NCI-H1105 (cell line): ENCODE measurements at regions not wholly inside any gene's neighbourhood (a gene's known extent, or its start where the extent isn't known, plus 50 kb on each side); places are given as distances from the start of the nearest gene placed in this dataset.

Source experiments
- DNase-seq: peaks from one replicate; lab custom pipeline; 2025; lab: John Stamatoyannopoulos, UW

DNA sequence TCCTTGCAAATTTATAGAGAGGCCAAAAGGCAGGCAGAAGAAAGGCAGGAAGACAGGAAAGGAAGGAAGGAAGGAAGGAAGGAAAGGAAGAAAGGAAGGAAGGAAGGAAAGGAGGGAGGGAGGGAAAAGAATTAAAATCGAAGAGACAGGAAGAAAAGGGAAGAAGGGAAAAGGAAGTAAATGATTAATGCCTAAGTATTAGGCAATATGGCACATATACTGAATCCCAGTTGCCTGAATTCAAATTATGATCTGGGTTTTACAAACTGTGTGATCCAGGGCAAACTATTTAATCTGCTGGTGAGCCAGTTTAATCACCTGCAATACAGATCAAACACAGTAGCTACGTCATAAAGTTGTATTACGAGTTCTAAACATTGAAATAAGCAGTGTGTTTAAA lies 983.6 kb downstream of the FLRT2 start:
- DNase-seq: no peak

DNA sequence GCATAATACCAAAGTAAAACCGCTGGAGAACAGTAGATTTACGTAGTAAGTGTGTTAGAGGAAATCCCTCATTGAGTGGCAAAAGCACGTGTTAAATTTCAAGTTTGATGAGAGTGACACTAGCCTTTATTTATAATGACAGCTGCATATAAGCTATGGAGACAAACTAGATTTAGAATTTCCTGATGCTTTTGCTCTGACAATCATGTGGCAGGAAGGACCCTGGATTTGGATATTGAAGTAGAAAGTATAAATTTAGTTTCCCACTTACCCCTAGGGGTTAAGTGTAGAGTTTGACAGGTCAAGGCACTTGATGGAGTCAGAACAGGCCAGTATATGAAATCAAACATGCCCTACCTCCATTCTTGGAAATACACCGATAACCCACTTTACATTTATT lies 983.1 kb downstream of the FLRT2 start:
- DNase-seq: no peak

DNA sequence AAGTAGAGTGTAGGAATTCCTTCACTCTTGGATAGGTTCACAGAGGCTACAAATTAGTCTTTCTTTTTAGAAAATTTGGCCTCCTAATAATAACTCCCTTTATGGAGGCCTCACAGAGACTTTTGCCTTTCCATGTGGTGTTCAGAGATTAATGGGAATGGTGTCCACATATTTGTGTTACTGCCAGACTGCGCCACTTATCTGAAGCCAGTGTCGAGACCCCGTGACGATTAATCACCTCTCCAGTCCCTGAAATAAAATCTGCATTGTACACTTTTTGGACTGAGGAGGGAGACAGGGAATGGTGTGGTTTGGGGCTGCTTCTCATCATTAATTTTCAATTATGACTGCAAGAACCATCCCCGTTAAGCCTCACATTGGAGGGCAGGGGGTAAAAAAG lies 980.5 kb downstream of the FLRT2 start:
- DNase-seq: no peak

DNA sequence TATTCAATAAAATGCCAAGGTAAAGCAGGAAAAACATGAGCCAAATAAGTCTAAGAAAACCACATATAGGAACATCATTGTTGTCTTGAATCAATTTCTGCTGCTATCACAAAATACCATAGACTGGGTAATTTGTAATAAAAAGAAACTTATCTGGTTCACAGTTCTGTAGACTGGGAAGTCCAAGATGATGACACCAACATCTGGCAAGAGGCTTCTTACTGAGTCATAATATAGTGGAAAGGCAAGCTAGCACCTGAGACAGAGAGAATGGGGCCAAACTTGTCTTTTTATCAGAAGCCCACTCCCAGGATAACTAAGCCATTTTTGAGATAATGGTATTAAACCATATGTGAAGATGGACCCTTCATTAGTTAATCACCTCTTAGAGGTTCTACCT lies 975.9 kb downstream of the FLRT2 start:
- DNase-seq: no peak

DNA sequence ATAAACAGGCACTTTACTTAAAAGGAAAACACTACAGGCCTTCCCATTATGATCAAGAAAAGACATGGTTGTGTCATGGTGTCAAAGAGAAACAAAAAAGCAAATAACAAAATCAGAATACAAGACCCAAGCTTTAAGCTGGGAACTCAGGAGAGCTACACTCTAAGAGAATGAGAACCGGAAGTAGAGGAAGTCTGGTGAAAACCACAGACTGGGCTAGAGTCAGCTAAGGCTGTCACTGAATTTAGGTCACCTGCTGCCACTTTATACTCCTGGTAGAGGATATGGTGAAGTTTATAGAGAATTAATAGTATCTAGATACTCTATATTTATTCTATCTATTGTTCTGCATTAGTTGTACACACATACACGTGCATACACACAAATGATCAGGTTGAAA lies 971.7 kb downstream of the FLRT2 start:
- DNase-seq: no peak

DNA sequence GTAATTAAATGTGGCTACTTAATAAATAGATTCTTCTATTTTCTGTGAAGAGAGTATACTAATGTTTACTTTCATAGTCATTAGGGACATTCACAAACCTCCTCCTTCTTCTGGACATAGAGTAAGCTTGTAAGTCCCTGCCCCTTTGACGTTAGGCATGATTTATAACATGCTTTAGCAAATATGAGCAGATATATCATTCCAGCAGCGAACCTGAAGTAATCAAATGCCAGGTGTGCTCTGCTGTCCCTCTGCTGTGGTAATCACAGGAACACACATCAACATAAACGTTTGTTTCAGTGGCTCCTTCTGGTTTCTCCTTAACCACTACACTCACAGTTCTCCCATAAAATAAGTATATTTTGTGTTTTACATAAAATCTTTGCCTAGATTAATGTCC lies 961.8 kb downstream of the FLRT2 start:
- peak; percentile 17 for DNase-seq

DNA sequence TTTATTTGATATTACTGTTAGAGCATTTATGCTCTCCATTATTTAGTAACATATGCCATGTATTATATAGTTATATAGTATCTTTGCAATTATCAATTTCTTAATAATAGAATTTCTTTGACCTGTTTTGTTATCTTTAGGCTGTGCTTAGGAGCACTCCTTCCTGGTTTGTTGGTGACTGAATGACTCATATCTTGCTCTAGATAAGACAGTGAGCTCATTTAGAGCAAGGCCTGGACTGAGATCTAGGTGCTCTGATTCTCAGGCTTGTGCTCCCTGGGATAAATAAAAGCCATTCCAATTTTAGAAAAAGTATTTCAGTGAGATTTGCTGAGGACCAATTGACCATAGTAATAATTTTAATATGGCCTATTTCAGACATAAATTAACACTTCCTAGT lies 951.2 kb downstream of the FLRT2 start:
- no peak for DNase-seq

DNA sequence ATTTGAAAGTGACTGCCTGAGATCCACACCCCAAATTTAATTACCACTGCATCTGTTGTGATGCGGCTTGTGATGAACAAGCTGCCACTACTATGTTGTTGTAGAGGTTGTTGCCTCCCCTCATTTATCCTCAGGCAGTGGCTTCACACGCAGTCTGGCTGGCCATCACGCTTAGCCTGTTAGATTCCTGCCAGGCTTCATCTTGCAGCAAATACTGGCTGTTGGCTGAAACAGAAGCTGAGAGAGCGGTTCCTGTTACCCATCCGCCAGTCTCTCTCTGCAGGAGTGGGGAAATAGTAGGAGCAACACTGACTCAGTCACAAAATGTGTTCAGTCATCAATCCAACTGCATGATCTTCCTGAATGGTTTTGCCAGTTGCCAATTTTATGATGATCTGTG lies 934.4 kb downstream of the FLRT2 start:
- DNase-seq: no peak

DNA sequence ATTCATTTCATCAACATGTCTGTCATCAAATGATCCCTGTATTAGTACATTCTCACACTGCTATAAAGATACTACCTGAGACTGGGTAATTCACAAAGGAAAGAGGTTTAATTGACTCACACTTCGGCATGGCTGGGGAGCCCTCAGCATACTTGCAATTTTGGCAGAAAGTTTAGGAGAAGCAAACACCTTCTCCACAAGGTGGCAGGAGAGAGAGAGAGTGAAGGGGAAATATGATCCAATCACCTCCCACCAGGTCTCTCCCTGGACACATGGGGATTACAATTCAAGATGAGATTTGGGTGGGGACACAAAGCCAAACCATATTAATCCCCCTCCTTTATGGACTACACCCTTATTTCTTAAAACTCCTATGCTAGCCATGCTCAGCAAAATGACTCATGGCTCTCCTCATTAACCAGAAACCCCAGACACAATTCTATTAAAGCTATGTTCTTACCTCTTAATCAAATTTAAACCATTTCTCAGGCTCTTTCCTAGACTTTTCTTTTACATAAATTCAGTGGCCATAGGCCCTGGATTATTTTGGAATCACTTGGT lies 932.3 kb downstream of the FLRT2 start:
- no peak for DNase-seq

DNA sequence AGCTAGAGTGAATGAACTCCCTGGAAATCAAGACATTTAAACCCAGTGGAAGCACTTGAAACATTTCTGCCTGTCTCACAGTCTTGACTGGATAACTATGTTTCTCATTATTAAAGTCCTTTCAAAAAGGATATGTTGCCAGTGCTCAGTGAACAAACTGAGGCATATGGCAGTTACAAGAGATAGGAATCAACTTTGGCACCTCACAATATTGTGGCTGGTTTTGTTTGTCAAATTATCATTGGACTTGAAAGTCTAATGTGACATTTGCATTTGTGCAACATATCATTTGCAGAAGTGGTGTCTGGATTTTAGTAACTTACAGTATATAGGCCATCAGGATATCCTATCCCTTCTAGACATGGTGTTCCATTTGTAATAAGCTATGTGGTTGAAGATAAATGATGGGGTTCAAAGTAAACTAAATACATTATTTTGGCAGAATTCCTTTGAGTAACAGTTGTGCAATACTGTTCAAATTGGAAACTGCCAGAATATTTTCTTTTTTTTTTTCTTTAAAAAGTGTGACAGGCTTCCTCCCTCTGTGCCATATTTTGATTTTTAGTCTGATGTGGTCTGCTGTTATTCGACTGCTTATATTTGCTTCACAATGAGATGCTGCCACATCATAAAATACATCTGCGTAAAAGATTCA lies 927.7 kb downstream of the FLRT2 start:
- no peak for DNase-seq

DNA sequence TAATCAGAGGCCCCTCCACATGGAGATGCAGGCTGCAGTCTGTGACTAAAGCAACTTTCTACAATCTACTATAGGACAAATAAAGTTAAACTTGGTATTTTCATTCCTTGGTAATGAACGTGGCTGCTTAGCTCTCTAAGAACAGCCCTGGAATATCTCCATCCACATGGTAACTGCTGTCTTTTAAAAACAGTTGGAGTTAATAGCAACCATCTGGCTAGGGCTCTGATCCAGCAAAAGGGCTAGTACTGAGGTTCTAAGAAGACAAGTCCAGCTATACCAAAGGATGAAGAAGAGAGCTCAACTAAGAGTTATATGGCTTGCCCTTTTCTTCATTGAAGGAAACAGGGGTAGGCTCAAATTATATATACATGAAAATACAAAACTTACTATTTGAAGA lies 920.1 kb downstream of the FLRT2 start:
- no peak for DNase-seq

DNA sequence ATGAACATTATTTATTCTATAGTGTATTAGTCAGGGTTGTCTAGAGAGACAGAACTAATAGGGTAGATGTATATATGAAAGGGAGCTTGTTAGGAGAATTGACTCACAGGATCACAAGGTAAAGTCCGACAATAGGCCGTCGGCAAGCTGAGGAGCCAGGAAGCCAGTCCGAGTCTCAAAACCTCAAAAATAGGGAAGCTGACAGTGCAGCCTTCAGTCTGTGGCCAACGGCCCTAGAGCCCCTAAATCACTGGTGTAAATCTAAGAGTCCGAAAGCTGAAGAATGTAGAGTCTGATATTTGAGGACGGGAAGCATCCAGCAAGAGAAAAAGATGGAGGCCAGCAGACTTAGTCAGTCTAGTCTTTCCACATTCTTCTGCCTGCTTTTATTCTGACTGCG lies 912.2 kb downstream of the FLRT2 start:
- no peak for DNase-seq

DNA sequence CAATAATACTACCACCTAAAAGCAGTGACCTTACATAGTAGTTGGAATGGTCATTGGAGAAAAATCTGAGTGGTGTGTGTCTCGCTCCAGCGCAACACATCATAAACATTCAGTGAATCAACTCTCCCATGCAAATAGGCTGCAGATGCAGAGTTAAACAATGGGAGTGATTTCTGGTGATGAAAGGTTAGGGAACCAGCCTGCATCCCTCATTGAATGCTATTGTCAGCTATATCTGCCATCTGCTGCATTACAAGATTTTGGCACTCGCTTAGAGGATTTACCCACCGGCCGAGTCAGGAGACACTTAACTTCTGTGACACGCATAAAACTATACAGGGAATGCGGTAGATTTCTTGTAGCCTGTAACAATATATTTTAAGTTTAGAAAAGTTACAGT lies 900.9 kb downstream of the FLRT2 start:
- DNase-seq: peak; percentile 59

DNA sequence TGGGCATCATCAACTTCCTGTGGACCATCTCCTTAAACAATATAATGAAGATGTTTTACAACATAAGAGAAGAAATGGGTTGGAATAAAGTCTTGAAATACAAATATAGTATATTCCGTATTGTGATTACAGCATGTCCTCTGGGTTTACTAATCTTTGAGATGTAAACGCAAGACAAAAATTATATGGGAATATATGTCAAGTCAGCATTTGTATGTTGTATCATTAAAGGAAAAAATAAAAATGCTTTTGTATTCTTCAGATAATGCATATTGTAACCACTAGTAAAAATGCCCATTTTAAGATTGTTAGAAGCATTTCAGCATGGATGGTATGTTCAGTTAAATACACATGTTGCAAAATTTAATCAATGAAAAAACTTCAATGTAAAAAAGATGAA lies 893.3 kb downstream of the FLRT2 start:
- no peak for DNase-seq

DNA sequence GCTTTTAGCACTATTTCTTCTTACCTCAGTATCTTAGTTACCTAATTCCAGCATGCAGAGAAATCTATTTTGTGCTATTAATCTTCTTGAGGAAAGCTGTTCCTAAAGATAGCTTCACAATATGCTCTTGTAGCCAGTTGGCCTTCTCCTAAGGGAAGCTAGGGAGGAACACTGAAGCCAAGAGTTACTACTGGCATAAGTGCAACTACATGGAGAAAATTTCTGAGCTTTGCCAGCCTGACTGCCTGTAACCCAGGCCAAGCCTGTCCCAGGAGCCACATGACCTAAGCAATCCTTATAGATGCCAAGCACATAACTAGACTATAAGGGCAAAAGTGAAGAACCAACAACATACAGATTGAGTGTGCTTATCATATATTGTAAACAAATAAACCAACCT lies 890.2 kb downstream of the FLRT2 start:
- DNase-seq: no peak

DNA sequence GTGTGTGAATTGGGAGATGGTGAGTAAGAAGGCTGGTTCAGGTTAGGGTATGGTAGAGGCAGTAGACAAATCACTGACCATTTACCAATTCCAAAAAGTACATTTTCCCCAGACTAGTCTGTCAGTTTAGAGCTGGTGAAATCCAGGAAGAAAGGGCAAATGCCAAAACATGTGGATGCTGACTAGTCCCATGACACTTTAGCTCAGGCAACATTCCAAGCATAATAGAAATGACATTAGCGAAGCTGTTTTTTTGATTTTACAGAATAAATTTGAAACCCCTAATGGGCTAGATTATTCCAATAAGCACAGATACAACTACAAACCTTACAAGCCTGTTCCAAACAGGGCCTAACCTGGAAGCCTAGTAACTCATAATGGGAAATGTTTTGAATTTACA lies 884.2 kb downstream of the FLRT2 start:
- DNase-seq: no peak

DNA sequence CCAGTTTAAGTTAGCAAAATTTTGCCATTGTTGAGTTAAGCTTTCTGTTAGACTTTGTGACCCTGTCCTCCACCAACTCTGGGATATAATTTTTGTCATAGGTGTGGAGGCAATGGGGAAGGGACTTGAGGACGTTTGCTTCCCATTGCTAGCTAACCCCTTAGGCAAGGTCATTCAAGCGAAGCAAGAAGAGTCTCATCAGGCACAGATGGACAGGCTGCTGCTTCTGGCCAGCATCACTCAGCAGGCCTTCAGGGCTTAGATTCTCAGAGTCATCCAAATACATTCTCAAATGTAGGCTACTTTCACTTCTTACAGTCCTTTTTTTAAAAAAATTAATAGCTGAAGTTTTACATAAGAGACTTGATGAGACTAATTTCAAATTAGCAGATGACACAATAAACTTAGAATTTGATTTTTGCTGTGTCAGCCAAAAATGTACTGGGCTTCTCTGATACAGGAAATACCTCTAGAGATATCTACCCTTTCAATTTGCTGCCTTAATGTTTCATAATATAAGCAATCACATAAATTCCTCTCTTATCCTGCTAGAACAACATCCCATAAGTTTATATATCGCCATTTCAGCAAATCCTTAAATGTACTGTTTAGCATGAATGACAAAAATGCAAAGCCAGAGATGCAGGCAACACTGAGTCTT lies 875.2 kb downstream of the FLRT2 start:
- DNase-seq: no peak

DNA sequence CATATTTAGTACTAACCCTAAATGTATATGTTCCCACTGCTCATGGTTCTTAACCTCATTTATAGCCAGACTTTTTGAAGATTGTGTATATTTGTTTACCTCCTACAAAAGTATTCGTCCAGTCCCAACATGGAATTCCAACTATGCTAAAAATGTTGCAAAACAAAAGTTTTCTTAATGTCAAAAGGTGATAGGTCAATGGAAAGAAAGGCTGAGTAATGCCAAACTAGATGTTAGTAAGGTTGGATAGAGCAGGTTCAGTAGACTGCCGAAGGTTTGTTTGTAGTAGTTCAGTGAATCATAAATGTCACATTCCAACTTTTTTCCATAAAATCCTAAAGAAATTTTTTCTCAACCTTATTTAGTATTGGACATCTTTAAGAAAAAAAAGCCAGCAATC lies 874.5 kb downstream of the FLRT2 start:
- DNase-seq: no peak

DNA sequence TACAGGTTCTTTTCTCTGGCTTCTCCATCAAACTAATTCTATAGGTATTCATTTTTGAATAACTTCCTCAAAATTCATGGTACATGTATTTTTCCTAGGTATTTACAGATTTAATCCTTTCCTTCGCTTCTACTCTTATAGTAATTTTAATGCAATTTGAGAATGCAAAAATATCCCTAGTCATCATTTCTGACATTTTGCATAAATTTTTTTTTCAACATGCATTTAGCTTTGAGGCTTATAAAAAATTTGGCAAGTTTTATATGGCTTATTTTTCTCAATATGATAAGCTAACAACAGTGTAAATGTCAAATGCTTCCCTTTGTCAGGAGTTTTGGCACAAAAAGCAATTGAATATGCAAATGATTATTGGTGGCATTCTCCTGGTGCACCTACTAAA lies 872.6 kb downstream of the FLRT2 start:
- no peak for DNase-seq

DNA sequence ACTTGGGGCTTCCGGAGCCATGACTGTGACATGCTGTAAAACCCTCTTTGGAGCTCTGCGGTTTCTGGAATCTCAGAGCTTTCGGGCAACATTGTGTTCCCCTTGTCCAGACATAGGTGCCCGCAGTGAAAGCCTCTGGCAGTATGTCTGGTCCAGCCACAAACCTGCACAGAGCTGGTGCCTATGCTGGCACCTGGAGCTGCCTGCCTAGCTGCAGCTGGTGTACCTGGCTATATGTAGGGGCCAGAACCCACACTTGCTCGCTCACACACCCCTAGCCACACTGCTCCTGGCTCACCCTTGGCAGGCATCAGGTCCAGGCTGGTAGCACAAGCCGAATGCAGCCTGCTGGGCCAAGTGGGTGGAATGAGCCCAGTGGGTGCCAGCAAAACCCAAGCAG lies 861.1 kb downstream of the FLRT2 start:
- no peak for DNase-seq

DNA sequence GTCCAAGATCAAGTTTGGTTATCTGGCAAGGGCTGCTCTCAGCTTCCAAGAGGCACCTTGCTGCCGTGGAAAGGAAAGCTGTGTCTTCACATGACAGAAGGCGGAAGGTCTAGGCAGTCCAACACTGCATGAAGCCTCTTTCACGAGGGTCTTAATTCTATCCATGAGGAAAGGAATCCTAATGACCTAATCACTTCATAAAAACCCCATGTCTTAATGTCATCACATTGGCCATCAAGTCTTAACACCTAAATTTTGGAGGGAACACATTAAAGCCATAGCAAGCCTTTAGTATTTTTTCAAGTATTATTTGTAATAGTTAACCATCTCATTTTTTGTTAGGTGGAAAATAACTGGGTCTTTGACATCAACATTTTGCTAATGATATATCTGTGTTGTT lies 858.3 kb downstream of the FLRT2 start:
- DNase-seq: no peak

DNA sequence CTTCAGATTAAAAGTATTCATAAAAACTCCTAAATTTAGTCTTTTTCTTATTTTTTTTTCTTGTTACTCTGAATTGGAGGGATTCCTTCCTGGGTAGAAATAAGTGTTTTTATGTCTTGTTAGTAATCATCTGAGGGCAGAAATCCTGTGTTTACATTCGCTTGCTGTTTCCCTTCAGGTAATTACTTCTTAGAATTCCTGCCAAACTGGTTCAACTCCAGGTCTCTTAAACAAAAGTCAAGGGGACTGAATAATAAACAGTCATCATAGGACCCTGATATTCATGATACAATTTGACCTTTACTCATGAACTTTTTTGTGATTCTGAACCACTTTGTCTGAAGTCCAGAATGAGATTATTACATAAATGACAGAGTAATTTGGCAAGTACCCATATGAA lies 843.9 kb downstream of the FLRT2 start:
- peak; percentile 40 for DNase-seq

DNA sequence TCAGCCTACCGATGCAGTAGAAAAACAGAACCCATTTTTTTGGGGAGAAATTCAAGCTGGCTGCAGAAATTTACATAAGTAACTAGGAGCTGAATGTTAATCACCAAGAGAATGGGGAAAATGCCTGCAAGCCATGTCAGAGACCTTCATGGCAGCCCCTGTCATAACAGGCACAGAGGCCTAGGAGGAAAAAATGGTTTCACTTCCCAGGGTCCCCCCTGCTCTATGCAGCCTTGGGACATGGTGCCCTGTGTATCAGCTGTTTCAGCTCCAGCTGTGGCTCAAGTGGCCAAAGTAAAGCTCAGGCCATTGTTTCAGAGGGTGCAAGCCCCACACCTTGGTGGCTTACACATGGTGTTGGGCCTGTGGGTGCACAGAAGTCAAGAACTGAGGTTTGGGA lies 842.5 kb downstream of the FLRT2 start:
- no peak for DNase-seq

DNA sequence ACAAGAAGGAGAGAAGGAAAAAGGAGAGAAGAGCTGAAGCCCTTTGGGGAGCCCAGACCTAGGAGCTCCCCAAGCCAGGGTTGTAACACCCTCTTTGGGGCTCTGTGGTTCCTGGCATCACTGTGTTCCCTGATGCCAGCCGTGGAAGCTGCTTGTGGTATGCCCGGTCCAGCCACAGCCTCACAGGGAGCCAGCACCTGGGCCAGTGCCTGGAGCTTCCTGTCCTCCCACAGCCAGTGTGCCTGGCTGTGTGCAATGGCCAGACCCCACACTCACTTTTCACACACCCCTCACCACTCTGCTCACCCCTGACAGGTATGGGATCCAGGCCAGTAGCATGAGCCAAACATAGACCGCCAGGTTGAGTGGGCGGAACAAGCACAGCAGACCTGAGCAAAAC lies 834.7 kb downstream of the FLRT2 start:
- no peak for DNase-seq
